Duodenal mucosa (tissue), 2 donors: ENCODE measurements at regions not wholly inside any gene's neighbourhood (a gene's known extent, or its start where the extent isn't known, plus 50 kb on each side); places are given as distances from the start of the nearest gene placed in this dataset.
"Not testable (repeated sequence)": the region's sequence is repeated elsewhere in the genome, so short reads cannot be mapped to it uniquely, and the experiment has no call there.

Experiments
- H3K27ac ChIP-seq: one replicate; pipeline ENCODE4 v1.7.0; 2013; ENCODE audit warnings: low read depth, low read length
- H3K27me3 ChIP-seq, 2 donors: one replicate each; pipeline ENCODE4 v1.7.0; 2013; ENCODE audit warnings: low read length in 2 of 2, control low read depth in 1 of 2; ENCODE audit not compliant: insufficient read depth in 2 of 2, control insufficient read depth in 1 of 2
- H3K36me3 ChIP-seq, 2 donors: one replicate each; pipeline ENCODE4 v1.7.0; 2013; ENCODE audit warnings: low read length in 2 of 2, control low read depth in 1 of 2; ENCODE audit not compliant: insufficient read depth in 2 of 2, control insufficient read depth in 1 of 2
- H3K4me1 ChIP-seq, 2 donors: one replicate each; pipeline ENCODE4 v1.7.0; 2013; ENCODE audit warnings: low read length in 2 of 2, control low read depth in 1 of 2; ENCODE audit not compliant: insufficient read depth in 2 of 2, control insufficient read depth in 1 of 2
- H3K4me3 ChIP-seq, 2 donors: one replicate each; pipeline ENCODE4 v1.7.0; 2013; ENCODE audit warnings: low read length in 2 of 2, low read depth in 1 of 2
- H3K9ac ChIP-seq, 2 donors: one replicate each; pipeline ENCODE4 v1.7.0; 2013; ENCODE audit warnings: low read length in 2 of 2, low read depth in 1 of 2
- H3K9me3 ChIP-seq, 2 donors: one replicate each; pipeline ENCODE4 v1.7.0; 2013; ENCODE audit warnings: low read length in 2 of 2, control low read depth in 1 of 2; ENCODE audit not compliant: control insufficient read depth in 1 of 2

DNA sequence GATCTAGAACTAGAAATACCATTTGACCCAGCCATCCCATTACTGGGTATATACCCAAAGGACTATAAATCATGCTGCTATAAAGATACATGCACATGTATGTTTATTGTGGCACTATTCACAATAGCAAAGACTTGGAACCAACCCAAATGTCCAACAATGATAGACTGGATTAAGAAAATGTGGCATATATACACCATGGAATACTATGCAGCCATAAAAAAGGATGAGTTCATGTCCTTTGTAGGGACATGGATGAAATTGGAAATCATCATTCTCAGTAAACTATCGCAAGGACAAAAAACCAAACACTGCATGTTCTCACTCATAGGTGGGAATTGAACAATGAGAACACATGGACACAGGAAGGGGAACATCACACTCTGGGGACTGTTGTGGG lies 178.3 kb upstream of the XIST start:
- not testable (repeated sequence) for H3K27me3 ChIP-seq, H3K4me1 ChIP-seq, H3K36me3 ChIP-seq, H3K9me3 ChIP-seq, H3K9ac ChIP-seq, H3K4me3 ChIP-seq, H3K27ac ChIP-seq

GRCh38 chrX:74025145-74025544 lies 172.6 kb upstream of the XIST start:
- not testable (repeated sequence) for H3K27ac ChIP-seq, H3K27me3 ChIP-seq, H3K36me3 ChIP-seq

GRCh38 chrX:74023203-74023602 lies 170.7 kb upstream of the XIST start:
- H3K36me3 ChIP-seq, result no peaks in the 10 kb centered on the region
- no peaks in the 10 kb centered on the region for H3K9me3 ChIP-seq
- no peaks in the 10 kb centered on the region for H3K27me3 ChIP-seq
- no peaks in the 10 kb centered on the region for H3K4me1 ChIP-seq
- no peak overlapping the region for H3K9ac ChIP-seq
- H3K27ac ChIP-seq, result no peak overlapping the region
- no peak overlapping the region for H3K4me3 ChIP-seq

More at GRCh38 chrX:74025145-74025544, 172.6 kb upstream of the XIST start:
- H3K9me3 ChIP-seq, H3K4me3 ChIP-seq, H3K9ac ChIP-seq, H3K4me1 ChIP-seq: not testable (repeated sequence)

- Histone ChIP-seq H3K4me1 (no peaks in the 10 kb centered on the region), H3K4me3 (no peak overlapping the region), H3K9me3 (no peaks in the 10 kb centered on the region), H3K27ac (no peak overlapping the region), H3K9ac (no peak overlapping the region), H3K36me3 (no peaks in the 10 kb centered on the region), H3K27me3 (no peaks in the 10 kb centered on the region)
Measured at GRCh38 chrX:74018253-74018652, 165.7 kb upstream of the XIST start.

GRCh38 chrX:74015379-74016019 lies 163.0 kb upstream of the XIST start:
- no peaks in the 10 kb centered on the region for H3K9me3 ChIP-seq
- no peaks in the 10 kb centered on the region for H3K27me3 ChIP-seq
- H3K36me3 ChIP-seq, result no peaks in the 10 kb centered on the region
- no peak overlapping the region for H3K27ac ChIP-seq
- H3K9ac ChIP-seq, result no peak overlapping the region
- H3K4me1 ChIP-seq, result no peaks in the 10 kb centered on the region
- H3K4me3 ChIP-seq, result no peak overlapping the region

DNA sequence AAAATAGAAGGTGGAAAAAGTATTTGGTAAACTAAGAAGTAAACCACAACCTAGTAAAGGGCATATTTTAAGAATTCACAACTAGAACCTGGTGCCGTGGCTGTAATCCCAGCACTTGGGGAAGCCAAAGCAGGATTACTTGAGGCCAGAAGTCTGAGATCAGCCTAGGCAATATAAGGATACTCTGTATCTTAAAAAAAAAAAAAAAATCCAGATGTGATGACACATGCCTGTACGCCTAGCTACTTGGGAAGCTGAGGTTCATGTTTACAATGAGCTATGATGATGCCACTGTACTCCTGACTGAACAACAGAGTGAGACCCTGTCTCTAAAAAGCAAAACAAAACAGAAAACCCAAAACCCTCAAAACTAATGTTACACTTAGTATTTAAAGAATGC lies 156.5 kb upstream of the XIST start:
- Histone ChIP-seq H3K27ac (no peak overlapping the region), H3K9ac (no peak overlapping the region), H3K4me1 (no peaks in the 10 kb centered on the region), H3K36me3 (no peaks in the 10 kb centered on the region), H3K9me3 (no peaks in the 10 kb centered on the region), H3K27me3 (no peaks in the 10 kb centered on the region), H3K4me3 (no peak overlapping the region)

DNA sequence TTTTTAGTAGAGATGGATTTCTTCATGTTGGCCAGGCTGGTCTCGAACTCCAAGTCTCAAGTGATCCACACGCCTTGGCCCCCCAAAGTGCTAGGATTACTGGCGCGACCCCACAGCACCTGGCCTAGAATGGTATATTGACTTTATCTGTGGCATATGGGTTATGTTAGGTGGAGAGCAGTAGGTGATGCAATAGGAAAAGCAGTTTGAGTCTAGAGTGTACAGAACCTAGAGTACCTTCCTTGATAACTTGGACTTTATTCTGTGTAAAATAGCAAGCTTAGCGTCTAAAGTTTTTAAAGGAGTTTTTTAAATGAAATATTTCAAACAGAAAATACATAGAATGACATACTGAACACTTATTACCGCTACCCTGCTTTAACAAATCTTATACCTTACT lies 139.5 kb upstream of the XIST start:
- no peak overlapping the region for H3K27ac ChIP-seq
- no peak overlapping the region for H3K4me3 ChIP-seq
- H3K36me3 ChIP-seq, result peaks cover 0 to 11% of the 10 kb centered on the region in 2 donors
- no peaks in the 10 kb centered on the region for H3K9me3 ChIP-seq
- H3K27me3 ChIP-seq, result no peaks in the 10 kb centered on the region
- no peaks in the 10 kb centered on the region for H3K4me1 ChIP-seq
- H3K9ac ChIP-seq, result no peak overlapping the region

DNA sequence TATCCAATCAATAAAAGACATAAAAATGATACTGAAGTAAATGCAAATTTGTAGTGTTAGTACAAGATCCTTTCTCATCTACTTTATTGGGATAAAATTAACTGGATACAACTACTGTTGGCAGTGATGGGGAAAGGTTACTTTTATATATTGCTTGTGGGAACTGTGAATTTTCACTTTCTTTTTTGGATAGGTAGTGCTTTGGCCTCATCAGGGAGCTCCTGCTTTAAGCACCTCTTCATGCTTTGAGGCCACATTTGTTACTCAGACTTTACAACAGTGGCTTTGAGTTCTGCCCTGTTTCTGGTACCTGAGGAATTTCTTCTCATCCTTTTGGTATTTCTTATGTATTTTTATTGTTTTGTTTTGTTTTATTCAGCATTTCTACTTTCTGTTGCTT lies 134.7 kb upstream of the XIST start:
- H3K9me3 ChIP-seq, result no peaks in the 10 kb centered on the region
- H3K4me1 ChIP-seq, result no peaks in the 10 kb centered on the region
- no peak overlapping the region for H3K9ac ChIP-seq
- H3K36me3 ChIP-seq, result no peaks in the 10 kb centered on the region
- no peak overlapping the region for H3K27ac ChIP-seq
- no peak overlapping the region for H3K4me3 ChIP-seq
- H3K27me3 ChIP-seq, result no peaks in the 10 kb centered on the region

- no peak overlapping the region for H3K4me3 ChIP-seq
- H3K36me3 ChIP-seq, result no peaks in the 10 kb centered on the region
- no peak overlapping the region for H3K9ac ChIP-seq
- H3K27me3 ChIP-seq, result no peaks in the 10 kb centered on the region
- H3K9me3 ChIP-seq, result no peaks in the 10 kb centered on the region
- no peak overlapping the region for H3K27ac ChIP-seq
- H3K4me1 ChIP-seq, result no peaks in the 10 kb centered on the region
Measured at GRCh38 chrX:73979551-73980131, 127.1 kb upstream of the XIST start.

- H3K4me3 ChIP-seq, result no peak overlapping the region
- no peak overlapping the region for H3K9ac ChIP-seq
- H3K27me3 ChIP-seq, result no peaks in the 10 kb centered on the region
- H3K27ac ChIP-seq, result no peak overlapping the region
- no peaks in the 10 kb centered on the region for H3K9me3 ChIP-seq
- no peaks in the 10 kb centered on the region for H3K36me3 ChIP-seq
- H3K4me1 ChIP-seq, result no peaks in the 10 kb centered on the region
Measured at GRCh38 chrX:73977542-73978169, 125.1 kb upstream of the XIST start.
